Stimulated activated CD8-positive, alpha-beta memory T cell treated with anti-CD3 and anti-CD28 coated beads, Interleukin-12 subunit alpha, Interleukin-12 subunit beta, amount 100 ng/mL, for 4 hours (primary cell): ENCODE measurements at regions not wholly inside any gene's neighbourhood (a gene's known extent, or its start where the extent isn't known, plus 50 kb on each side); places are given as distances from the start of the nearest gene placed in this dataset.
"Not testable (repeated sequence)": the region's sequence is repeated elsewhere in the genome, so short reads cannot be mapped to it uniquely, and the experiment has no call there.

ENCODE experiments used
- DNase-seq: peaks from one replicate; pipeline ENCODE4 v3.0.0-alpha.2; 2020; ENCODE audit warnings: low read depth

DNA sequence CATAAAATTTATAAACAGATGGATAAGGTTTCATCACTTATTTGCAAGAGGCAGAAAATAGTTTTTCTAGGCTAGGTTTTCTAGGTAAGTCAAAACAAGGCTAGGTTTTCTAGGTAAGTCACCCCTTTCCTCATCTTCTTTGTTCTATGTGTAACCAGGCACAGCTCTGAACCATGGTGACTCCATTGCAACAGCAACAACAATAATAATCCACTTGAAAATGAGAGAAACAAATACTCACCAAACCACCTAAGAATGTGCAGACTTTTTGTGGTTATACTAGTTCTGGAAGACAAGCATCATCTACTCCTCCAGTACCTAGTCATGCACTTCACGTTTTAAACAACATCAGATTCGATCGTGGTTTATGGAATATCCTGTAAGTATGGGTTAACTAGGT lies 237.4 kb upstream of the ACVR2A start:
- DNase-seq: no peak

DNA sequence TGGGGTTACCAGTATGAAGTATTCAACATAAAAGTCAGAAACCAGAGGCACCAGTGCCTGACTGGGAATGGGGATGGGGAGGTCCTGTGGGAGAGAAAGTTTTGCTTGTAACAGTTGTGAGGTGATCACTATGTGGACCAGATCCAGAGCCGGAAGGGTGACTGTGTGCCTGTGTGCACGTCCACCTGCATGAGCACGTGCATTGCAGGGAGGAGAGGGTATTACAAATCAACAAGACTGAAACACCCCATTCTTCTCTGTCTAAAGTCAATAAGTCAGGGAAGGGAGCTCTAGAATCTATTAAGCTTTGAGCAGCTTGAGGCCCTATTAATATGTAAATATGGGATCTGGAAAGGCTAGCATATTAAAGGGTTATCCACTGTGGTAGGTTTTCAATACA lies 241.0 kb upstream of the ACVR2A start:
- DNase-seq: no peak

DNA sequence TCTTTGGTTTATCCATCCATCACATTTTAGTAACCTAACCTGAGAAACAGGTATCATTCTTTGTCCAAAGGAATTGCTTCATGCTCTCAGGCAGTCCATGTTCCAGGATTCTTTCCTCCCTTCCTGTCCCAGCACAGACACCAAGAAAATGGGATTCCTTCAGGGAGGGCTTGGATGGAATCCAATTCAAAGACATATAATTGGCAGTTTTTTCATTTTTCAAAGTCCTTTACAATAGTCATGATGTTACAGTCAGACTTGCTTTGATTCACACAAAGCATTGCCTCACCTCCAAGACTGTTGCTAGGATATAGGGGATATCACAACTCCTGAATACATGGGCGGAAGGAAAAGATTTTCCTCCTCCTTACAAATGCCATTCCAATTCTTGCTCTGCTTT lies 241.4 kb upstream of the ACVR2A start:
- DNase-seq: no peak

DNA sequence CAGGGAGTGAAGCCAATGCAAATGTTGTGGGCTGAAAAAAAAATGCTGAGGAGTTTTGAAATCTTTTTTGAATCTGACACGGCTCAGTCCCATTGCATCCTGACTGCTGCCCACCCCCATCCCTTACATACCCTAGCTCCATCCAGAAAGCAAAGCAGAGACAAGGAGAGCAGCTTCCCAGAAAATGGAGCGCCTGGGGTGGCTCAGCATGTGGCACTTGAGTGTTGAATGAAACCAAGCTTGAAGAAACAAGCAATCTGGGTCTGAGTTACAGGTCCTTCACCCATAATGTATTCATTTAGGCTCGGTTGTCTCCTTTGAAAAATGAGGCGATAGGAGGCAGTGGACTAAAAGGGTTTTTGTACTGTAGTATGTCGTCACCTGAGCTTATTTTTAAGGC lies 244.2 kb upstream of the ACVR2A start:
- DNase-seq: no peak

DNA sequence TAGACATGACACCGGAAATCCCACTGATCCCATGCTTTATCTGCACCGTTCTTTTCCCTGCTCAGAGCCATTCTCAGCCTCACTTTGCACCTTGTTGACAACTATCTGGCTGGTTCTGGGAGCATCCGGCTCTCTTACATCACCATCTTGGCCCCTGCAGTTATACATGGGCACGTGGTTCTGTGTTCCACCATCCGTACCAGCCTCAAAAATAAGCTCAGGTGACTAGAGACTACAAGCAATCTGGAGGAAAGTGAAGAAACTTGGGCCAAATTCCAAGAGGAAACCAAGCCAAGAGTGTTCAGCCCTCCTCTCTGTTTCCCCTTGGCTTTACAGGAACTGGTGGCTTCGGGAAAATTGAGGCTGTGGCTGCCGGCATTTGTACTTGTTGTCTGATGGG lies 244.6 kb upstream of the ACVR2A start:
- no peak for DNase-seq

DNA sequence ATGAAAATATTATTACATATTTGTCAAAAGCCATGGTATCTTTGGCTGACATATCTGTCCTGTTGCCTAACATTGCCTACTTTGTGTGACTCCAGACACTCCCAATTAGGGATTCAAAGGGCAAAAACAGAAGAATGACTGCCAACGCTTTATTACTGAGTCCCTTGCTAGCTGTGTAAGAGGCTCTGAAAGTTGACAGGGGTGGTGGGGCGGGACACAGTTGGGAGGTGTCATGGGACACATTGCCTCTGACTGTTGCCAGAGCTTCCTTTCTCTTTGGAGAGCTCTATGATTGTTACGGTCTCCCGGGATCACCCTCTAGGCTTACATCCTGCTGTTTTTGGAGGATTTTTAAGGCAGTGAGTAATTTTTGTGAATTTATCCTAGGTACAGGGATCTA lies 249.6 kb upstream of the ACVR2A start:
- no peak for DNase-seq

DNA sequence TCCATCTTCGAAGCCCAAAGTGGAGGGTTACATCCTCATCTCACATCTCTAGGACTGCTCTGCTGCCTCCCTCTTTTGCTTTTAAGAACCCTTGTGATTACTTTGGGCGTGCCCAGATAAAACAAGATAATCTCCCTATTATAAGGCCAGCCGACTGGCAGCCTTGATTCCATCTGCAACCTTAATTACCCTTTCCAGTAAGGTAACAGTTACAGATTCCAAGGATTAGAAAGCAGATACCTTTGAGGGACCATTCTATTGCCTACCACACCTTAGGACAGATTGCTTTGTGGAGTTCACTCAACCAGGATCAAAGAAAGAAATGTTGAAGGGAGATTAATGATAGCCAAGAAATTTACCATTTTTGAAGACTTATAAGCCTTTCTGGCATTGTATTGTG lies 250.8 kb upstream of the ACVR2A start:
- DNase-seq: no peak

DNA sequence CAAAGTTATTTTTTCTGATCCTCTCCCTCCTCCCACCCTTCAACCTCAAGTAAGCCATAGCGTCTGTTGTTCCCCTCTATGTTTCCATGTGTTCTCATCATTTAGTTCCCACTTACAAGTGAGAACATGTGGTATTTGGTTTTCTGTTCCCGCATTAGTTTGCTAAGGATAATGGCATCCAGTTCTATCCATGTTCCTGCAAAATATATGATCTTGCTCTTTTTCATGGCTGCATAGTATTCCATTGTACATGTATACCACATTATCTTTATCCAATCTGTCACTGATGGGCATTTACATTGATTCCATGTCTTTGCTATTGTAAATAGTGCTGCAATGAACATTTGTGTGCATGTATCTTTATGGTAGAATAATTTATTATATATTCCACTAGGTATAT lies 252.0 kb upstream of the ACVR2A start:
- DNase-seq: not testable (repeated sequence)

DNA sequence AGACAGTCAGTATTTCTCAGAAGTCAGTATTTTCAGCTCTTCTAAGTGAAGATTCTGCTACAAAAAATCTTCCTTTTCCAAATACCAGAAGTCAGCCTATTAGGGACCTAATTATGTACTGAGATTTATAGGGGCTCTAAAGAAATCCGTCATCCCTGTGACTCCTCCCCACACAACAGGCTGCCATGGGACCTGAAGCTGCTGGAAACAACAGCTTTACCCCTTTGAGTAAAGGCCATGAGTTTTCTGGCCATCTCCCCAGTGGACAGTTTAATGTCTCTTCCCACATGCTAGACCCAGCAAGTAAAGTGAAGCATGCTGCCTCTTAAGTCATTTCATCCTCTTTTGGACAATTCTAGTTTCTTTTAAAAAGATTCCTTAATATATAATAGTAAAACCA lies 255.7 kb upstream of the ACVR2A start:
- DNase-seq: no peak

DNA sequence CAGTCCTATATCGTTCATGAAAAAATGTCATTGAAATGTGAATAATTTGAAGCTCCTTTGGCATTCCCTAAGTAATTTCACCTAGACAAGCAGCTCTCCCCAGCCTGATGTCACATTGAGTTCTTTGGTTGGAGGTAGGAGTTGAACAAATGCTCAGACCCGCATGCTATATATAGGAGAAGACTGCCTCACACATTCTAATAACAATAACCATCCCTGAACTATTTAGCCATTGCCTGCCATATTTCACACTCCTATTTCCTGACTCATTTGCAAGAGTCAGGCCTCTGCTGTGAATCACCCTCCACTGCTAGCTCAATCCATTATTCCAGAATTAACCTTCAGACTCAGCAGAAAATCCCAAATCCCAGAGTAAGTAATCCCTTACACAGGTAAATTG lies 256.6 kb upstream of the ACVR2A start:
- no peak for DNase-seq

DNA sequence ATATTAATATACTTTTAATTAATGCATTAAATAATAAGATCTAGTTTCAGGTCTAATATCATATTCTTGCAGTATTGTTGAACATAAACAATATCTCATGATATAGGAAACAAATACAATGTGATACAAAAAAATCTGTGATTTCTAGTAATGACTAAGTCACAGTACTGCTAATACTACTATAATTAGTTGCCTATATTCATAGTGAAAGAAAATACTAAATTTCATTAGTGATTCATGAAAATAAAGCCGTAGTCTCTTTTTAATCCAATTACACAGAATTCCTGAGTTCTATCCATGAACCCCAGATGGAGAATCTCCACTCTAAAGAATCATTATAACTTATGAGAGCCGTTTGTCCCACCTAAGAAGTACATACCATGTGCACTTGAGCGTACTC lies 266.3 kb upstream of the ACVR2A start:
- DNase-seq: no peak

DNA sequence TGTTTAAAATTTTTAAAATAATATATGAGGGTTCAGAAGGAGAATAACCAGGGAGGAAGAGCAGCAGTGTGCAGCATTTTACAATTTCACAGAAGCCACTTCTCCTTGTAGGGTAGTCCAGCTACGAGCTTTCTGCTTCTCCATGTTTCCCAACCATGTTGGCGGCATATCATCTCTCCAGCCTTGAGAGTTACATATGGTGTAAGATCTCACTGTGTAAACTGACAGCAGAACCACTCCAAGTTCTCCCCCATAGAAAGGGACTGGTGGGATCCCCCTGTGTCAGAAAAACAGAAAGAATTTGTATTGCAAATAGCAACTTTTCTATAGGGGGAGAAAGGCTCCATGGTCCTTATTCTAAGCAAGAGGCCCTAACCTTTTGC lies 266.8 kb upstream of the ACVR2A start:
- DNase-seq: no peak

DNA sequence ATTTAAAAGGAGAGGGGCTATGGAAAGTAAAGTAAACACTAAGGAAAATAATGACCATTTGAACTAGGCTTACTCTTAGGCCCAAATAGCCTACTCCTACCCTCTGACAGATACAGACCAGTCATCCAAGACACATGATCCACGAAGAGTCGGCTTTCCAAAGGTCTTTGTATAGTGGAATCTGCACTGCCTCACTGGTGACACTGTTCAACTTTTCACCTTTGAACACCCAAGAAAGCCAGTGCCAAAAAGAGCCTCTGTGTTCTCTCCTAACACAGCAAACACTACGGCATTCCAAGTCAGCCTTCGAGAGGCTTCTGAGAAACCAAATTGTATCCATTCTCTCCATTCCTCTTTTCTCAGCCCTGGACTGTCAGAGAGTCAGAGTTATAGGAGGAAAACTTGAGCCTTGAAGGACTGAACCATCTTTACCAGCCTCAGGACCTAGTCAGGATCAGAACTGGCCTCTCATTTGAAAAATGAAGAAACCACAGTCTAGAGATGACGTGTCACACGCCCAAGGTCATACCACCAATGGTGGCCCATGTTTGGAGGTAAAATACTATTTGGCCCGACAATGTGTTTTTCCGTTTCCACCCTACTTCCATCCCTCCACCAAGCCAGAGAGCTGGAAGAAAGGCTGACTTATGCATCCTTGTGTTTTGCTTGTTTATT lies 267.4 kb upstream of the ACVR2A start:
- no peak for DNase-seq

DNA sequence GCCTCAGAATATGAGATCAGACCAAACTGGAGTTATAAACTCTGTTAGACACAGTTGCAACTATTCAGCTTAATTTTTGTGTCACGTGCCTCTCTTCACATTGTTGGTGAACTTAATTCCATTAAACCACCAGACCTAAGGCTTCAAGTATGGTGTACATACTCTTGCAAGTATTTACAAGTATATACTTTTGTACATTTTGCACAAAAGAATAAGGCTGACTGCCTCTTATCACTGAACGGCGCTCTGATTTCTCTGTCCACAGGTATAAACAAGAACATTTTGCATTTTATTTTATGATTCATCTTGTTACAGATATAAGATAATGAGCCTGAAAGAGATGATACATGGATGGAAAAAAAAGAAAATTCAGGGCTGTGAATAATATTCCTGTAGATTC lies 269.7 kb upstream of the ACVR2A start:
- DNase-seq: no peak

DNA sequence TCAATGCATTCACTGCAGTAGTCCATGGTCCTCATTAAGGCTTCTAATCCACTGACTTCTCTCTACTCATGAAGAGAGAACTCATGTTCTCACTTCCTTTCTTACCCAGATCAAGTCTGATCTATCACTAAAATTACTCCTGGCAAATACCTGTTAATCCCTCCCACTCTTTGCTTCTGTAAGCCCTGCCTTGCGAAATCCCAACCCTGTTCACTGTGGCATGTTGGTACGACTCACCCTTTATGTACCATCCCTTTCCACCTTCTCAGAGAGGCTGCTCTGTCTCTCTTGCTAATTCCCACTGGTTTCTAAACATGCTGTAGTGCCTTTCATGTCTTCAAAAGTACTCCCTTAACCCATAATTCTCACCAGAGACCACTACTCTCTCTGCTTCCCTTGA lies 272.2 kb upstream of the ACVR2A start:
- no peak for DNase-seq

DNA sequence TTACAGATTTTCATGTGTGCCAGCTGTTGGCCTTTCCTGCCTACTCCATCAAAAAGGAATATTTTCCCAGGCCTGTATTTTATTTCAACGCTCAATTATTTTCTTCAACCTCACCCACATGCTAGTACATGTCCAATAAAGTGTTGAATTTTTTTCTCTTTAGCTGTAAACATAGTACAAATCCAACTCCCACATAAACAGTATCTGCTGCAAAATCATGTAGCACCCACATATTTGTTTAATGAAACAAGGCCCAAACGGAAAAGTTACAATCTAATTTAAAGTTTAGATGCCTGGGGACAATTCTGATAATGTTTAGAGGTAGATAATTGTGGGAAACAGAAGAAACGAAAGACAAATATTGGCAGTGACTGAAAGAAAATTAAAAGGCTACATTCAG lies 275.4 kb upstream of the ACVR2A start:
- DNase-seq: no peak

DNA sequence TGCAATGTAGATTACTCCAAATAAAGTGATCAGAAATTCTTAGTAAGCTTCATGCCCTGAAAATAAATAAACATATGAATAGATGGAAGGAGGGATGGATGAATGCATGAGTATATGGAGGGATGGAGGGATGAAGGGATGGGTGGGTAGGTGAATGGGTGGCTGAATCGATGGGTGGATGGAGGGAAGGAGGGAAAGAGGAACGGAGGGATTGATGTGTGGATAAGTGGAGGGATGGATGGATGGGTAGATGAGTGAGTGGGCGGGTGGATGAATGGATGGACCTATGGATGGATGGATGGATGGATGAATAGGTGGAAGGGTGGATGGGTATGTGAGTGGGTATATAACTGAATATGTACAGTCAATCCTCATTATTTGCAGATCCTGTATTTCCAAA lies 276.7 kb upstream of the ACVR2A start:
- DNase-seq: no peak

DNA sequence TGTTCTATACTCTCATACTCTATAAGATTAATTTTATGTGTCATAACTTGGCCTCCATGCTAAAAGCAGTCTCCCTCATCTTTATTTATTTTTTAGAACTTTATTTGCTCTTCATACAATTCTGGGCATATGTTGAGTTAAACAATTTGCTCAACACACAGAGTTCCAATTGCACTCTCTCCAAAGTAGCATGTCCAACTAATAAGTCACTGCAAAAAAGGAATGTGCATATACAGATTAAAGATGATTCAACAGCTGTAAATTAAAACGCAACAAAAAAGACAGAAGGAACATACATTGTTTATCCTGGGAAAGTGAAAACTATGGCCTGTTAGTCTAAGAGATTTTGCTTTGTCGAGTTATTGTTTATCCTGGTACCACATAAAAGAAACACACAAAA lies 277.7 kb upstream of the ACVR2A start:
- no peak for DNase-seq

DNA sequence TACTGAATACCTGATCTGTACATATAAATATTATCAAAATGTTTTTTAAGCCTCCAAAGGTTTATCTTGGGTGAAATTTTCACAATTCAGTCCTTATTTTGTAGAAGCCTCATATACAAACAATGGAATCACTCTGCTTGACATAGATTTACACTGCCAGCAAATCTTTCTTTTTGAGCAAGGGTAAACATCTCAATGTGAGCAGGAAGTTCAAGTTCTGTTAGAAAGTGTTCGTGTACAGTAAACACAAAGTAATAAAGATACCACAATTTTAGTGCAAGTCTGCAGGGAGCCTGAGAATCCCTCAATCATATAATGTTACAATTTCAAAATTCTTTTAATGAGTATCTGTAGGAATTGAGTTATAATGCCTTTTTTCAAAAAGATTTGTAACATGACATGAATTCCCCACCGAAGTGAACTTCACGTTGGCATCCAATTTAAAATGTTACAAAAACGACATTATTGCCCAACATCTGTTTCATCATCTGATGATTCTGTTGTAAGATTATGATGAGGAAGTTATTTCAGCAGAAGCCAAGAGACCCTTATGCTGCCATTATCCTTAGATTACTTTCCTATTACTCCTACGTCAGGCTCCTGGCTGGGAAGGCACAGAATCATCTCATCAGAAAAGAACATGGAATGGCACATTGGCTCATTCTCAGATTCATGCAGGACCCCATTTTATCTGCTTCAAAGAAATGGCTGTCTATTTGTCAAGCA lies 283.9 kb upstream of the ACVR2A start:
- no peak for DNase-seq

DNA sequence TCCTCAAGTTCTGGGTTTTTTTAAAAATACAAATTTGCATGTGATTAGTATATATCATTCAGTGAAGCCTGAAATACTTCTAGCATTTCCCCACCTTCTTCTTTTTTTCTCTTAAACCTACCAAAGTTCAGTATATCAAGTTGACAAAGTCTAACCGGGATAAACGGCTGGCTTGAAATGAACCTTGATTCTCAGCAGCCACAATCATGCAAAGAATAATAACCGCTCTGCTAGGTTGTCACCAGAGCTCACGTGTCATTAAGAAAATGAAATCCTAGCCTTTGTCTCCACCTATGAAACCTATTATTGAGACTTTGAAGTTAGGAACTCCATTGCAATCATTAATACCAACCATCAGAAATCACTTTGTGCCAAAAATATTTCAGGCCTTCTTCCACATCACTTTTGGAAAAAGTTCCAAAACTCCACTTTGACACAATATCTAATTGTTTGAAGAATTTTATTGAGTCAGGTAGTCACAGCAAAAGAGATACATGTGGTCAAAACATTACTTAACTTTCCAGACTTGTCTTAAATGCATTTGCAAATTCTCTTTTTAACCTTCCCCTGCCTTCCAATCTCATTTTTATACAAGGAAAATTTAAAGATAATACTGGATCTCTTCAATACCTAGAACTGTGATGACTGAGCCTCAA lies 285.6 kb upstream of the ACVR2A start:
- no peak for DNase-seq

DNA sequence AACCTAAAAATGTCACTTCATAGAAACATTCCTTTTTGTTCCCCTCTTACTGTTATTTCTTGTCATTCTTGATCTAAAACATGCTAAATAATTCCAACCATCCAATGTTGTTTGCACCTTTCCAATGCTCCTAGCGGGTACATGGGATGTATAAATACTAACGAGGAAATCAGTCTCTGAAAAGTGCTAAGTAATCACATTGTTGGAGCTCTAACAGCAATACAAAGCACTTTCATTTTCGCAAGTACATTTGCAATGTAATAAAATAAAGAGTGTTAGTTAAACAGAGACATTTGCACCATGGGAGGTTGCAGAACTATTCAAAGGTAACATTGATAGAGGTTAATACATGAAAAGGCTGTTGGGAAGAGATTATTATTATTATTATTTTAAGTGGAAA lies 286.2 kb upstream of the ACVR2A start:
- DNase-seq: no peak

DNA sequence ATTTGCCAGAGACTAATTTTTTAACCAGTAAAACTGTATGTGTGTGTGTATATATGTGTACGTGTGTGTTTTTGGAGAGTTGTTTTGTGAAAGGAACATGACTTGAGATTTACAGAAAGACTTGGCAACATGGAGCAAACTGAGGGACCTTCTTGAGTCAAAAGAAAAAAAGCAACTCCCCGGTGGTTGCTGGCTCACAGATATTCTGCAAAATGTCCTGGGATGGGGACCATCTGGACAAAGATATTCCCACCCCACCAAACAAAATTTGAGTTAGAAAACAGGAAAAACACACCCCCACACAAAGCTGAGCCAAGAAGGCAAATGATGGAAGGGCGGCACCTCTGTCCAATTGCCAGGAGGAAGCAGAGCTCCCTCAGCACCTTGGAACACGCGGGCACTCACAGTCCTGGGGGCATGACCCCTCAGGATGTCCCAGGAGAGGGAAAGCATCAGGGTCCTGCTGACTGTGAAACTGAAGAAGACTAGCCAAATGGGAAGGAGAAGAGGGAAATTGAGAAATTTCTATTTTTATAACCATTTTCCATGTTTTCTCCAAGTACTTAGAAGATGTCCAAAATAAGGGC lies 290.2 kb upstream of the ACVR2A start:
- DNase-seq: no peak

DNA sequence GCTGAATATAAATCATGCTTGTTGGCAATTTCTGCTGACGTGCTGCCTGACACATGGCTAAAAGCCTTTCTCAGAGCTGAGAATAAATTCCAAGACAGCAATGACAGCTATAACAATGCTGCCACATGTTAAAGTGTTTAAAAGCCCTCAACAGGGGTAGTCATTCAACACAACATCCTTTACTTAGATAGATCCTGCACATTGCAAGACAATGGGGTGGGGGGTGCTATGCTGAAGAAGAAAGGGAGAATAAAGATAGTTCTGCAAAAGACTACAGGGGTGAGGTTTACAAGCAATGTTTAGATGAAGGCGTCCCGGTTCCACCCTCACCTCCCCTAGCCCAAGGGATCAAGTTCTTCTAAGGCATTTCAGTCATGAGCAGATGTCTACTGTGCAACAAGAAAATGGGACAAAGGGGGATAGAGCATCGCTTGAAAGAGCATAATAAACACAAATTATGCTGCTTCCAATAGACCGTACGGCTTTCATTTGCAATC lies 291.0 kb upstream of the ACVR2A start:
- DNase-seq: no peak
